ENCODE measurements at regions not wholly inside any gene's neighbourhood (a gene's known extent, or its start where the extent isn't known, plus 50 kb on each side); places are given as distances from the start of the nearest gene placed in this dataset.

DNA sequence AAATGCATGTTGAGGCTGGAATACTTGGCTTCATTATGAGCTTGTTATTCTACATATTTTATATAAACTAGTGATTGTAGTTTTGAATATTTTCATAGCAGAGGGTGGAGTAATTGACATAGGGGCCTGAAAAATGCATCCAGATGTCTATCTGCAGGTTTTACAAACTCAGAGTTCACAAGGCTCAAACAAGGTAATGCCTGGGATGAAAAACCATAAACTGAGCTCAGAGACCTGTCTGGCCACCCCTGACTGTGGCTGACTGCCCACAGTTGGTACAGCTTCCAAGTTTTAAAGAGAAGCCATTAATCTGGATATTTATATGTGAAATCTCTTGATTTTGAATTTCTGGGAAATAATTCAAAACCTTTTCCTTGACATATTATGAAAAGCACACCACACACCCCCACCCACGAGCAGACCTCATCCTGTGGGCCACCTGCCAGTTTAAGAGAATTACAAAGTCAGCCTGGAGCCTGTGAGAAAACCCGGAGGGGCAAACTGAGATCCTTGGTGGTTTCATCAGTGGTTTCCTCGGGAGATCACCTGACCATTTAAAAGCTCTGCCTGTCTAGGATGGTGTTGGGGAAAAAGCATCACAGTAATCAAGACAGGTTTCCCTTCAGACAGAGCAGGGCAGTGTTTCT, 230.1 kb downstream of the SAMD5 start:
- Histone ChIP-seq H3K36me3 (no peaks in the 10 kb centered on the region), H3K27ac (no peak overlapping the region), H3K27me3 (no peaks in the 10 kb centered on the region), H3K4me3 (no peak overlapping the region), H3K9me3 (no peaks in the 10 kb centered on the region), H3K4me1 (no peaks in the 10 kb centered on the region)
- 23 to 29% methylated on average over 3 of the region's 3 CpGs for WGBS, 2 donors
- TF ChIP-seq POLR2A (IDR thresholded peaks at IDR 0.05) (no peak), EP300 (IDR thresholded peaks at IDR 0.05) (no peak)
- TF ChIP-seq, protein P1, sequence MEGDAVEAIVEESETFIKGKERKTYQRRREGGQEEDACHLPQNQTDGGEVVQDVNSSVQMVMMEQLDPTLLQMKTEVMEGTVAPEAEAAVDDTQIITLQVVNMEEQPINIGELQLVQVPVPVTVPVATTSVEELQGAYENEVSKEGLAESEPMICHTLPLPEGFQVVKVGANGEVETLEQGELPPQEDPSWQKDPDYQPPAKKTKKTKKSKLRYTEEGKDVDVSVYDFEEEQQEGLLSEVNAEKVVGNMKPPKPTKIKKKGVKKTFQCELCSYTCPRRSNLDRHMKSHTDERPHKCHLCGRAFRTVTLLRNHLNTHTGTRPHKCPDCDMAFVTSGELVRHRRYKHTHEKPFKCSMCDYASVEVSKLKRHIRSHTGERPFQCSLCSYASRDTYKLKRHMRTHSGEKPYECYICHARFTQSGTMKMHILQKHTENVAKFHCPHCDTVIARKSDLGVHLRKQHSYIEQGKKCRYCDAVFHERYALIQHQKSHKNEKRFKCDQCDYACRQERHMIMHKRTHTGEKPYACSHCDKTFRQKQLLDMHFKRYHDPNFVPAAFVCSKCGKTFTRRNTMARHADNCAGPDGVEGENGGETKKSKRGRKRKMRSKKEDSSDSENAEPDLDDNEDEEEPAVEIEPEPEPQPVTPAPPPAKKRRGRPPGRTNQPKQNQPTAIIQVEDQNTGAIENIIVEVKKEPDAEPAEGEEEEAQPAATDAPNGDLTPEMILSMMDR (IDR thresholded peaks at IDR 0.05): no peak
- no peak for DNase-seq (ENCODE audit: low spot score in 2 of 2)

DNA sequence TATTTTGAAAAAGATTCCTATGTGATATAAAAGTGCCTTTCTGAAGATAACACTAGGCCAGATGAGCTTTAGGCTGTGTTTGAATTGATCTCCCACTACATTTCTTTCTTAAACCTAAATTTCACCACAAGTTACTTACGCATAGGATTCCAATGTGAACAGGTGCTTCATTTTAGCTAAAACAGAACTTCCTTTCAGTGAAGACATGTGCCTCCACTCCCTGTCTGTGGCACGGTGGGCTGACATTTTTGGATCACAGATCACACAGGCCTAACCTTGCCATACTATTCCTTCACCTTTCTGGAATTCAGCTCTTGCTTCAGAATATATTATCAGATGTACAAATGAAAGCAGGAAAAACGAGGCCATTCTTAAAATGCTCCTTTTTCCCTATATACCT, 231.8 kb downstream of the SAMD5 start:
- H3K4me3 ChIP-seq: no peak overlapping the region
- H3K9me3 ChIP-seq: no peaks in the 10 kb centered on the region
- no peak for DNase-seq (ENCODE audit: low spot score in 2 of 2)
- no peak overlapping the region for H3K27ac ChIP-seq
- no peaks in the 10 kb centered on the region for H3K36me3 ChIP-seq
- H3K4me1 ChIP-seq: no peaks in the 10 kb centered on the region
- H3K27me3 ChIP-seq: no peaks in the 10 kb centered on the region
- 86 to 88% methylated on average over 3 of the region's 3 CpGs for WGBS, 2 donors
- TF ChIP-seq EP300 (IDR thresholded peaks at IDR 0.05): no peak
- TF ChIP-seq, protein P1 (IDR thresholded peaks at IDR 0.05): no peak
- no peak for TF ChIP-seq POLR2A (IDR thresholded peaks at IDR 0.05)

DNA sequence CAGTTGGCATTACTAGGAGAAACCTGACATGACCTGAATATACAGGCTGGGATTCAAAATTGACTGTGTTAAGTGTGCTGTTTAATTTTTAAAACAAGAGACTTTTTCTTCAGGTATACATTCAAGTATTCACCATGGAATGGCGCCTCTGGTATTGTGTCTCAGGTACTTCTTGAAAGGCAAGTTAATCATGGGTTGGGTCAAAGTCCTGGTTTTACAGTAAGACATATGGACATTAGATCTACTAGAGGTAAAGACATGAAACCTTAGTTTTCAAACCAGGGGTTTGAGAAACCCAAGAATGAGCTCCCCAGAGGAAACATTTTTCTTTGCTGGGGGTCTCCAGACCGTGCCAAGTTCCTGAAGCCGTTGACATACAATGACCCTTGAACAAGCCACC, 232.4 kb downstream of the SAMD5 start:
- no peak overlapping the region for H3K27ac ChIP-seq
- no peaks in the 10 kb centered on the region for H3K4me1 ChIP-seq
- no peak overlapping the region for H3K4me3 ChIP-seq
- WGBS, 2 donors: 41 to 52% methylated on average over 3 of the region's 3 CpGs
- H3K27me3 ChIP-seq: no peaks in the 10 kb centered on the region
- no peaks in the 10 kb centered on the region for H3K9me3 ChIP-seq
- no peaks in the 10 kb centered on the region for H3K36me3 ChIP-seq
- no peak for DNase-seq (ENCODE audit: low spot score in 2 of 2)
- TF ChIP-seq, protein P1 (IDR thresholded peaks at IDR 0.05): no peak
- TF ChIP-seq POLR2A (IDR thresholded peaks at IDR 0.05) (no peak), EP300 (IDR thresholded peaks at IDR 0.05) (no peak)

DNA sequence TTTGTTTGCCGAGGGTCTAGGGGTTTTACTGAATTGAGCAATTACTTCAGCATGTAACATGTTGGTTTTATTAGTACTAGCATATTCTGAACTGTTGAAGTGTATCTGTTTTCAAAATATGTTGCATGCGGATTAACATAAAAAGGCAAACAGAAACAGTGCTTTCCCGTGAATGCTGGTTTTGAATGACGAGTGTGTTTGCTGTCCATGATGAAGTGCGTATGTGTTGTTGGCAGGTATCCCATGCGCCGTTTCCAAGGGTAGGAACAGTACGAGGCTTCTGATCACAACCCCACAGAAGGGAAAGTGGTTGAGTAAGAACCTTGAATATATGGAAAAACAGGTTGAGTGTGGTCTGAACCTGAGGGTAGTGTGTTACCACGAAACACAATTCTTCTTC, 232.9 kb downstream of the SAMD5 start:
- no peak for TF ChIP-seq POLR2A (IDR thresholded peaks at IDR 0.05)
- TF ChIP-seq, protein P1 (IDR thresholded peaks at IDR 0.05): no peak
- no peak for TF ChIP-seq EP300 (IDR thresholded peaks at IDR 0.05)

DNA sequence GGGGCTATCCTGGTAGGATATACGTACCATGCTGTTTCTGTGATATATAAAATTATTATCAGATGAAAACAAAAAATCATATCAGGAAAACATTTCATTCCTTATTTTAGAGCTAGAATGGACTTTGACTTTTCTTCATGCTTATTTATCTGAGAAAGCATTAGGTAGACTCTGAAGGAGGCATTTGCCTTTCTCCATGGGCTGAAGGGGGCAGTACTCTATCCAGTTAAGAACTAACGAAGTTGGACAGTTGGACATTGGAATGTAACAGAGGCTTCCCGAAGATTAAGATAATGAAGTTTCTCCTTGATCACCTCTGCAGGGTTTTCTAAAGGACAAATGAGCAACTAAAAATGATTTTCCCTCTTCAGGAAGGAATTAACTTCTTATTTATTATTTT, 233.9 kb downstream of the SAMD5 start:
- Histone ChIP-seq H3K4me3 (no peak overlapping the region), H3K4me1 (no peaks in the 10 kb centered on the region), H3K27me3 (no peaks in the 10 kb centered on the region), H3K27ac (no peak overlapping the region), H3K36me3 (no peaks in the 10 kb centered on the region), H3K9me3 (no peaks in the 10 kb centered on the region)
- TF ChIP-seq, protein P1 (IDR thresholded peaks at IDR 0.05): no peak
- TF ChIP-seq POLR2A (IDR thresholded peaks at IDR 0.05): no peak
- no peak for TF ChIP-seq EP300 (IDR thresholded peaks at IDR 0.05)
- WGBS, 2 donors: 94 to 96% methylated on average over 3 of the region's 3 CpGs
- DNase-seq (ENCODE audit: low spot score in 2 of 2): no peak

More for the DNA sequence above, 232.9 kb downstream of the SAMD5 start:
- Histone ChIP-seq H3K27ac (no peak overlapping the region), H3K4me3 (no peak overlapping the region), H3K4me1 (no peaks in the 10 kb centered on the region), H3K27me3 (no peaks in the 10 kb centered on the region), H3K36me3 (no peaks in the 10 kb centered on the region), H3K9me3 (no peaks in the 10 kb centered on the region)
- no peak for DNase-seq (ENCODE audit: low spot score in 2 of 2)
- 73 to 78% methylated on average over 9 of the region's 9 CpGs for WGBS, 2 donors

All from tibial nerve (tissue), 4 donors.